ENCODE measurements at regions not wholly inside any gene's neighbourhood (a gene's known extent, or its start where the extent isn't known, plus 50 kb on each side); places are given as distances from the start of the nearest gene placed in this dataset.

DNA sequence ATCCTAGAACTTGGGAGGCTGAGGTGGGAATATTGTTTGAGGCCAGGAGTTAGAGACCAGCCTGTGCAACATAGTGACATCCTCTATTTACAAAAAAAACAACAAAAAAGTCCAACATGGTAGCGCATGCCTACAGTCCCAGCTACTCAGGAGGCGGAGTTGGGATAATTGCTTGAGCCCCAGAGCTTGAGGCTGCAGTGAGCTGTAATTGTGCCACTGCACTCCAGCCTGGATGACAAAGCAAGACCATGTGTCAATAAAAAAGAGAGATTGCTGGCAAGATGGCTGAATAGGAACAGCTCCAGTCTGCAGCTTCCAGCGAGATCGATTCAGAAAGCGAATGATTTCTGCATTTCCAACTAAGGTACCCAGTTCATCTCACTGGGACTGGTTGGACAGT lies 54.8 kb upstream of the FBXL17 start:
- no peak for ATAC-seq (replicated peaks in 1 of 2)
- Mint-ChIP-seq H3K4me1 (ENCODE audit: low read depth) (no peaks in the 10 kb centered on the region), H3K36me3 (ENCODE audit: insufficient read depth in 2 of 2) (no peaks in the 10 kb centered on the region), H3K9me3 (peaks cover 0 to 6% of the 10 kb centered on the region in 2 donors), H3K27me3 (ENCODE audit: low read depth) (peaks cover under 1% of the 10 kb centered on the region), H3K27ac (no peak overlapping the region), H3K4me3 (no peak overlapping the region)
- DNase-seq = no peak

- ATAC-seq (replicated peaks in 1 of 2) (no peak), DNase-seq (no peak)
- H3K27ac Mint-ChIP-seq = no peak overlapping the region
Measured at GRCh38 chr5:108433600-108433999, 51.7 kb upstream of the FBXL17 start.

GRCh38 chr5:108432024-108432423 lies 50.1 kb upstream of the FBXL17 start:
- DNase-seq = no peak
- Mint-ChIP-seq H3K4me1 (ENCODE audit: low read depth) (no peaks in the 10 kb centered on the region), H3K9me3 (peaks cover 0 to 1% of the 10 kb centered on the region in 2 donors), H3K36me3 (ENCODE audit: insufficient read depth in 2 of 2) (peaks cover 0 to 2% of the 10 kb centered on the region in 2 donors), H3K4me3 (no peak overlapping the region), H3K27me3 (ENCODE audit: low read depth) (peaks cover 18% of the 10 kb centered on the region), H3K27ac (no peak overlapping the region)
- ATAC-seq (replicated peaks in 1 of 2) = no peak

More at GRCh38 chr5:108433600-108433999, 51.7 kb upstream of the FBXL17 start:
- peaks cover 6% of the 10 kb centered on the region for H3K27me3 Mint-ChIP-seq (ENCODE audit: low read depth)
- no peak overlapping the region for H3K4me3 Mint-ChIP-seq
- peaks cover 0 to 4% of the 10 kb centered on the region in 2 donors for H3K9me3 Mint-ChIP-seq
- H3K4me1 Mint-ChIP-seq (ENCODE audit: low read depth) = no peaks in the 10 kb centered on the region
- no peaks in the 10 kb centered on the region for H3K36me3 Mint-ChIP-seq (ENCODE audit: insufficient read depth in 2 of 2)
